ENCODE measurements at regions not wholly inside any gene's neighbourhood (a gene's known extent, or its start where the extent isn't known, plus 50 kb on each side); places are given as distances from the start of the nearest gene placed in this dataset.
A peak's percentile ranks its signal among the peaks of the same experiment; 100 is the strongest.
"Not testable (repeated sequence)": the region's sequence is repeated elsewhere in the genome, so short reads cannot be mapped to it uniquely, and the experiment has no call there.

DNA sequence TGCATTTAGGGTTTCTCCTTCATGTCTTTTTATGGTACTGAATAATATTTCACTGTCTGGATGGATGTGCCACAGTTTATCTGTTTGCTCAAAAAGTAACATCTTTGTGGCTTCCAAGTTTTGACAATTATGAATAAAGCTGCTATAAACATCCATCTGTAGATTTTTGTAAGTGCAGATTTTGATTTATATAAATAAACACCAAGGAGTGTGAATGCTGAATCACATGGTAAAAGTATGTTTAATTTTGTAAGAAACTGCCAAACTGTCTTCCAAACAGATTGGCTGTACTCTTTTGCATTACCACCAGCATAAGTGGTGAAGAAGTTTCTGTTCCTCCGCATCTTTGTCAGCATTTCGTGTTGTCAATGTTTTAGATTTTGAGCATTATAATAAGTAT is 158.7 kb upstream of the GIMD1 start:
- DNase-seq: no peak
- no peak for TF ChIP-seq POLR2A (IDR thresholded peaks at IDR 0.05; ENCODE audit: low read length)
- TF ChIP-seq GATA1 (IDR thresholded peaks at IDR 0.05; ENCODE audit: low read depth, low read length): no peak

DNA sequence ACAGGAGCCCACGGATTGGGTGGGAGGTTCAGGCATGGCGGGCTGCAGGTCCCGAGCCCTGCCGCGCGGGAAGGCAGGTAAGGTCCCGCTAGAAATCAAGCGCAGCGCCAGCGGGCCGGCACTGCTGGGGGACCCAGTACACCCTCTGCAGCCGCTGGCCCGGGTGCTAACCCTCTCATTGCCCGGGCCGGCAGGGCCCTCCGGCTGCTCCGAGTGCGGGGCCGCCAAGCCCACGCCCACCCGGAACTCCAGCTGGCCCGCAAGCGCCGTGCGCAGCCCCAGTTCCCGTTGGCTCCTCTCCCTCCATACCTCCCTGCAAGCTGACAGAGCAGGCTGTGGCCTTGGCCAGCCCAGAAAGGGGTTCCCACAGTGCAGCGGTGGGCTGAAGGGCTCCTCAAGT is 156.8 kb upstream of the GIMD1 start:
- DNase-seq: not testable (repeated sequence)

- DNase-seq: not testable (repeated sequence)
Measured at GRCh38 chr4:106524772-106525171, 156.2 kb upstream of the GIMD1 start.

- no peak for TF ChIP-seq POLR2A (IDR thresholded peaks at IDR 0.05; ENCODE audit: low read length)
- no peak for TF ChIP-seq GATA1 (IDR thresholded peaks at IDR 0.05; ENCODE audit: low read depth, low read length)
- no peak for DNase-seq
Measured at GRCh38 chr4:106522839-106523238, 154.3 kb upstream of the GIMD1 start.

DNA sequence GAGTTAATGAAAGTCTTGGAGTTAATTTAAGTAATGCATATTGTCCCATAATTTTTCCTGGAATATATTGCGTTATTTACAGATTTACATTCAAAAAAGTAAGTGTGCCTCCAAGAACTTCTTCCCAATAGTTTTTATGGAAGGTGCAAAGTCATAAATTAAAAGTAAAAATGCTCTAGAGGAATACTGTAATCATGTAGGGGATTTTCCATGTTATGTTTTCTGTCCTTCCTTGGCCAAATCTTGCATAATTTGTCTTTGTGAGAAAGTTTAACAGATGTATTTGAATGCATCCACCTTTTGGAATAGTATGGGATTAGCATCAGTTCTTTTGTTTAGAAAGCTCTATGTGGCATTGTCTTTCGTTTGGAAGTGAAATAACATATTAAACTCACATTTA is 144.1 kb upstream of the GIMD1 start:
- TF ChIP-seq POLR2A (IDR thresholded peaks at IDR 0.05; ENCODE audit: low read length) (no peak), GATA1 (IDR thresholded peaks at IDR 0.05; ENCODE audit: low read depth, low read length) (no peak)
- DNase-seq: no peak

- TF ChIP-seq POLR2A (IDR thresholded peaks at IDR 0.05; ENCODE audit: low read length) (no peak), GATA1 (IDR thresholded peaks at IDR 0.05; ENCODE audit: low read depth, low read length) (no peak)
- no peak for DNase-seq
Measured at GRCh38 chr4:106507440-106507839, 138.9 kb upstream of the GIMD1 start.

DNA sequence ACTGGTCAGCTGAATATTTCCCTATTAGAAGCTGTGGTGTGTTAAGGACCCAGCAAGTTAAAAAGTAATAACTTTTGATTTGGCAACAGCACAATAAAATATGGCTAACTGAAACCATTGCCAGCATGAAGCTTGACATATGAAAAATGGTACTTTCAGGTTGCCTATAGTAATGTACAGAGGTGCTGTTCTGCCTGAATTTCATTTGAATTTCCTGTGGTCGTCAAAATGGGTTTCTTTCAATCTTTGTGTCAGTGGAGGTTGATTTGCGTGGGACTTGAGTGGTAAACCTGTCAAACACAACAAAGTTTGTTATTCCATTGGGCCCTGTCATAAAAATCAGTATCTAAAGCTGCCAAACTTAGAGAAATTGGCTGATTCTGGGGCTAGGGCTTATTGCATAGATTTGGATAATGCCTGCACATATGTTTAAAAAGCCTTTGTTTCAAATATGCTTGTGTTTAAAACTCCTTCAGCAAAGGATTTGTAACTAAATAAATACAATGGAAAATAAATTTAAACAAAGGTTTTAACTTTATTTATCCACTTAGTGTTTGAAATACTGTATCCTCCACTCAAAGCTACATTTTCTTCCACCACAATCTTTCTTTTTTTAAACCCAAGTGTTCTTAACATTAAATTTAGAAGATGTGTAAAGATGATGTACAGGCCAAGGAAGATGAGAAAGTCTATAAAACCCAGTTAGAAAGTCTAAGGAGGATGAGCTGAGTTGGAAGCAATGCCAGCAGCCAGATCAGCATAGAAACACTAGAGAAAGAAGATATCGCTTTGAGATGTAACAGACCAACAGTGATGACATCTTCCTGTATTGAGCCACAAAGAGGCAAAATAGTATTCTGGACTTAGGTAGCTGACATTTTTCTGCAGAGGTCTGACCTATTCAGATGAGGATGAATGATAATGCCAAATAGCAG is 134.8 kb upstream of the GIMD1 start:
- DNase-seq: no peak
- no peak for TF ChIP-seq POLR2A (IDR thresholded peaks at IDR 0.05; ENCODE audit: low read length)
- TF ChIP-seq GATA1 (IDR thresholded peaks at IDR 0.05; ENCODE audit: low read depth, low read length): no peak

GRCh38 chr4:106502106-106502699 is 133.6 kb upstream of the GIMD1 start:
- peak; percentile 50 to 61 for DNase-seq
- TF ChIP-seq POLR2A (IDR thresholded peaks at IDR 0.05; ENCODE audit: low read length) (no peak), GATA1 (IDR thresholded peaks at IDR 0.05; ENCODE audit: low read depth, low read length) (no peak)

- TF ChIP-seq GATA1 (IDR thresholded peaks at IDR 0.05; ENCODE audit: low read depth, low read length) (no peak), POLR2A (IDR thresholded peaks at IDR 0.05; ENCODE audit: low read length) (no peak)
- DNase-seq: no peak
Measured at GRCh38 chr4:106497271-106497670, 128.7 kb upstream of the GIMD1 start.

GRCh38 chr4:106496061-106496460 is 127.5 kb upstream of the GIMD1 start:
- TF ChIP-seq POLR2A (IDR thresholded peaks at IDR 0.05; ENCODE audit: low read length): no peak
- TF ChIP-seq GATA1 (IDR thresholded peaks at IDR 0.05; ENCODE audit: low read depth, low read length): no peak

DNA sequence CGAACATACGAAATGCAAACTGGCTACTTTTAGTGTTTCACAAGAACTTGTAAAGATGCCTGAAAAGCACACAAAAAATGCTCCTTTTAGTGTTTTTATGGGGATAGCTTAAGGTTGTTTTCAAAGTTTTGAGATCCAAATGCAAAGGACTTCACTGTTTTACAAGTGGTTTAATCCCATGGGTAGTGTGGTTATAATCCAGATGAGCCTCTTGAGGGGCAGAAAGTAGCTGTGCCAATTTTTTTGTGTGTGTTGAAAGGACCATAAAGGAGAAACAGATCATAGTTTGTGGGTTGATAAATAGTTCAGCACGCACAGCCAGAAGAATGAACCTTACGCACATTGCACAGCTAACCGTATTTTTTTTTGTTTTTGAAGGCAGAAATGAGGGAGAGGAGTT is 126.9 kb upstream of the GIMD1 start:
- TF ChIP-seq GATA1 (IDR thresholded peaks at IDR 0.05; ENCODE audit: low read depth, low read length) (no peak), POLR2A (IDR thresholded peaks at IDR 0.05; ENCODE audit: low read length) (no peak)
- DNase-seq: no peak

More at GRCh38 chr4:106496061-106496460, 127.5 kb upstream of the GIMD1 start:
- DNase-seq: no peak

- no peak for TF ChIP-seq POLR2A (IDR thresholded peaks at IDR 0.05; ENCODE audit: low read length)
- no peak for TF ChIP-seq GATA1 (IDR thresholded peaks at IDR 0.05; ENCODE audit: low read depth, low read length)
- no peak for DNase-seq
Measured at GRCh38 chr4:106494066-106494465, 125.5 kb upstream of the GIMD1 start.

DNA sequence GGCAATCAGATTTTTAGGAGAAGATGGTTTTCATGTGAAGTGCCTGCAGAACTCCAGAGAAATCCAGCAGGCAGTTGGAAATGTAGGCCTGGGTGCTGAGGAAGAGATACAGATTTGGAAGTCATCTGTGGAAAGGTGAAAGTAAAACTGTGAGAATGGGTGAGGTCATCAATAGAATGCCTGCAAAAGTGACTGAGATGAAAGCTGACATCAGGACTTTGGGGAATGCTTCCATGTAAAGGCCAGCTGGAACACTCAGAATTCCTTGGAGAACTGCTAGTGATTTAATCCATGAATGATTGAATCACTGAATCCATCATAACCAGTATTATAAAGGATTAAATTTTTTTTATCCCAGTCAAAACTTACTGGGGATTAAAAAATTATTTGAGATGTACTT is 124.5 kb upstream of the GIMD1 start:
- no peak for TF ChIP-seq GATA1 (IDR thresholded peaks at IDR 0.05; ENCODE audit: low read depth, low read length)
- no peak for TF ChIP-seq POLR2A (IDR thresholded peaks at IDR 0.05; ENCODE audit: low read length)
- no peak for DNase-seq

DNA sequence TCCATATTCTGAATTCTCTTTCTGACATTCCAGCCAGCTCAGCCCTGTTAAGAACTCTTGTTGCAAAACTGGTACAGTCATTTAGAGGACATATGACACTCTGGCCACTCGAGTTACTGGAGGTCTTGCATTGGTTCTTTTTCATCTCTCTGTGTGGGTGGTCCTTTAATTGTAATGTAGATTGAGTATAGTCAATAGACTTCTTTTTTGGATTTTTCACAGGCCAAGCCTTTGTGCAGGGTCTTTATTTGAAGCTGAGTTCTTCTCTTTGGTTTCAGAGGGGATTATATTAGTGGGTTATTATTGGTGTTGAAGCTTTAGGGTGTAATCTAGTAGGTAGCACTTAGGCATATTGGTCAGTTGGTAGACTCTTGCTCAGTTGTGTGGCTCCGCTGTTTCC is 118.0 kb upstream of the GIMD1 start:
- TF ChIP-seq POLR2A (IDR thresholded peaks at IDR 0.05; ENCODE audit: low read length) (no peak), GATA1 (IDR thresholded peaks at IDR 0.05; ENCODE audit: low read depth, low read length) (no peak)
- DNase-seq: no peak

GRCh38 chr4:106481801-106482200 is 113.2 kb upstream of the GIMD1 start:
- TF ChIP-seq GATA1 (IDR thresholded peaks at IDR 0.05; ENCODE audit: low read depth, low read length) (no peak), POLR2A (IDR thresholded peaks at IDR 0.05; ENCODE audit: low read length) (no peak)
- DNase-seq: no peak
